SKM-1 (cell line): ENCODE measurements at regions not wholly inside any gene's neighbourhood (a gene's known extent, or its start where the extent isn't known, plus 50 kb on each side); places are given as distances from the start of the nearest gene placed in this dataset.

ENCODE experiments used
- DNase-seq: peaks from one replicate; lab custom pipeline; 2025; ENCODE audit not compliant: unreplicated experiment; lab: John Stamatoyannopoulos, UW

DNA sequence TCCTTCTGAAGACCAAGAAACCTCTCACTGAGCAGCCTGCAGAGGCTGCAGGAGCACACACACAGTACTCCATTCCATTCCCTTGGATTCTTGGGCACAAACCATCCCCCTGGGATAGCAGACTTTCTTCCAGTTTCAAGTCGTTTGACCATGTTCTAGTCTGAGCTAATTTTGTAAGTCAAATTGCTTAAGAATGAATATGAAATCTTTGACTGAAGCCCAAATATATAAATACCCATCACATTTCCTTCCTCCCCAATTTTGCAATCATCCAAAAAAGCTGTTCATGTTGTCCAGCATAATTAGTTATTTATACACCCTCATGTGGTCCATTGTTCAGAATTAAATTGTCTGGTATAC lies 231.2 kb upstream of the TPRG1 start:
- DNase-seq: no peak

DNA sequence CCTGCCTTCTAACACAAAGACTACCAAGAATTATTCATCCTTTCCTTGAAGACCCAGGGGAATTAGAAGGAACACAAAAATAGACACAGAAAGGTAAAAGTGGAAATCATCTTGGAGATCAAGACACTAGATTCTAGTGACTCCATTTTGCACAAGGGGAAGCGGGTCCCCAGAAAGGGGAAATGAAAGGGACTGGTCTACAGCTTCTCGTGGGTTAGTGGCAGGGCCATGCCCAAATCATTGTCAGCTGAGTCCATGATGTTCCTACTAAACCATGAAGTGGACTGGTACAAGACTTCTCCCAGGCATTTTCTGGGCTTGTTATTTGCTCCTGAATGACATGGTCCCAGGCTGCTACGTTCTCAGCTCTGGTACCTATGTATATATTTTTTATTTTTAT lies 230.7 kb upstream of the TPRG1 start:
- DNase-seq: peak; percentile 42

DNA sequence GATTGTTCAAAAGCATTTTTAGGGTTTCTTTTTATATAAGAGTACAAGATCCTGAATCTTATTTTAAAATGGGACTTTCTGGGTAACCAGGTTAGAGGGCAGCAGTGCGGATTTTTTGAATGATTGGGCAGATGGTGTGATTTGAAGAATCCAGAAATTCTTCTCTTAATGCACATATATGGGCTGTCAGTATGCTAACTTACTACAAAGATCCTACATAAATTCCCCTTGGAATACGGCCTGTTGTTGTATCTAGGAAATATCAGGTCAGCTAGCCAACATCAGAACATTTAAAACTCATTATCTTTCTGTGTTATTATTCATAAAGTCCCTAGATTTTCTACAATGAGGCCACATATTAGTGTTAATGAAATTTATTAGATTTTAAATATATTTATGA lies 229.6 kb upstream of the TPRG1 start:
- no peak for DNase-seq

- no peak for DNase-seq
These were observed 228.2 kb upstream of the TPRG1 start for GRCh38 chr3:188943591-188943990.

GRCh38 chr3:188944108-188944507 lies 227.7 kb upstream of the TPRG1 start:
- no peak for DNase-seq

DNA sequence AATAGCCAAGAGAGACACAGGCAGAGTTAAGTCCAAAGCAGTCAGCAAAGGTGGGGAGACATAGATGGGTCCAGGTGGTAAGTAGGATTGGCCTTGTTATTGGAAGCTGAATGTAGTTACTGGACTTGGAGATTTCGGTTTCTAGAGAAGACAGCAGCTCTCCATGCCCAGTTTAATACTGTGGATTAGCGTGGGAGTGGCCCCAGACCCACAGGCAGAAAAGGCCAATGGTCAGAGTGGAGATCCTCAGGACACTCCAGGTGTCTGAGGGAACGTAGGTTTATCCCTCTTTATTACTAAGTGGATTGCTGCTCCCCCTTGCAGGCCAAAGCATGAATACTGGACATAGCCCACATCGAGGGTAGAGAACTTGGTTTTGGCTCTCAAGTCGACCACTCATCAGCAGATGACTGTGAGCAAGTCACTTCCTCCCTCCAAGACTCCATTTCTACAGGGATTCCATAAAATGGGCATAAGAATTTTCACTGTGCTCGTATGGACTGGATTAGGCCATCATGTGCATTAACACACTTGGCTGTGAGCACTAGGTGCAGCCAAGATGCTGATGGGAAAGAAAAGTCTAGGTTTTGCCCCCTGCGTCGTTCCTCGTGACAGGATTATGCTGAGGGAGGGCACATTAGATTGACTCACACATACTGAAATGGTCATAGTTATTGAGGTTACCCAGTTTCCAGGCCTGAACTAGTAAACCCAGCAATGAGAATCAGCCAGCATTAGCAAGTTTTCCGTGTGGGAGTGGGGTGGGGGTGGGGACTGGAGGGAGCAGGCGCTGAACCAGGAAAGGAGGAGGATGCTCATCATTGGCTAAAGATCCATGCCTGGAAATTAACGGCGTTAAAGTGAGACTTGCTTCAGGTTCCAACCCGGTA lies 225.2 kb upstream of the TPRG1 start:
- no peak for DNase-seq

DNA sequence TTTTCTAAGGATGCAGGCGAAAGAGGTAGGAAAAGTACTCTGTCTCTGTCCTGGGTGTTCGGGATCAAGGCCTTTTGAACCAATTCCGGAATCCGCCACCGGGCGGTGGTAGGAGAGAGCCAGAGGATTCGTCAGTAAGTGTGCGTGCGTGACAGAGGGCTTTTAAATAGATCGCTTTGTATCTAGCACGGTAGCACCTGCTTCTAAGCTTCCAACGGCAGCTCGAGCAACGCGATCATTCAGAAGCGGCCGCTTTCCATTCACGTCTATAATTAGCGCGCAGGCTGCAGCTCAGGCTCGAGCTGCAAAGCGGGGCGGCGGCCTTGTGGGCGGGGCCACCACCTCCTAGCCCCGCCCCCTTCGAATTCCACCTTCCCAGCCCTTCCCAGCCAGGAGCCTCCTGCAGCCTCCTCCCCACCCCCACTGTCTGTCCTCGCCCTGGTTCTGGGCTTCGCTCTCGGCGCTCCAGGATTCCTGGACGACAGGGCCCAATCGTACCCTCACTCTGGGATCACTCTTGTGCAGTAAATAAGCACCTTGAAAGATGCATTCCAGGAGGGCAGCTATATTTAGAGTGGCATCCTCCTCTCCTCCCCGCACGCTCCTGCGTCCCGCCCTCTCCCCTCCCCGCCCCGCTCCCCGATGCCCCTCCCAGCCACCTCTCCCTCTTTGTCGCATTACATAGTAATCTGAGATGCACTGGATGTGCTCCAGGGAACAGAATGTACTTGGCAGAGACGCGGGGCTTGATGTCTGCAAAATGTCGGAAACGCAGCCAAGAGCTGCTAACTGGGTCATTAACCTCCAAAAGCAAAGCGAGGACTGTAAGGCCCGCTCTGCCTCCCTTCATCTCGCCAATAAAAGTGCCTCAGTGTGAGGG lies 224.1 kb upstream of the TPRG1 start:
- DNase-seq: peak; percentile 35

- peak; percentile 24 for DNase-seq
These were observed 223.3 kb upstream of the TPRG1 start for GRCh38 chr3:188948281-188948996.

GRCh38 chr3:188948997-188949389 lies 222.8 kb upstream of the TPRG1 start:
- peak; percentile 85 for DNase-seq

GRCh38 chr3:188949456-188949855 lies 222.3 kb upstream of the TPRG1 start:
- DNase-seq: no peak

DNA sequence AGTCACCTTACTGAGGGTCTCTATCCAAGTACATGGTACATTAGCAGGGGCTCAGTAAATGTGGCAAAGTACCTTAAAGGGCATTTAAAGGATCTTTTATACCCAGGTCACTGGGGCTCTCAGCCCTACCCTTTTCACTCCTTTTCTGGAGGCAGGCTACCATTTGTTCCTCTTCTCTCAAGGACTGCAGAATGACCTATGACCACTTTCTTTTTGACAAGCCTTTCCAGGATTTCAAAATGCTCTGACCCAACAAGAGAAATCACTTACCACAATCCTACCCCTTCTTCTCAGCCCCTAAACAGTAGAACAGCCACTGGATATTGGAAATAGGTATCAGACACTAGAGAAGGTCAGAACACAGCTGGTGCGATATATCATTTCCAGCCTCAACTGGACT lies 221.8 kb upstream of the TPRG1 start:
- DNase-seq: peak; percentile 18

DNA sequence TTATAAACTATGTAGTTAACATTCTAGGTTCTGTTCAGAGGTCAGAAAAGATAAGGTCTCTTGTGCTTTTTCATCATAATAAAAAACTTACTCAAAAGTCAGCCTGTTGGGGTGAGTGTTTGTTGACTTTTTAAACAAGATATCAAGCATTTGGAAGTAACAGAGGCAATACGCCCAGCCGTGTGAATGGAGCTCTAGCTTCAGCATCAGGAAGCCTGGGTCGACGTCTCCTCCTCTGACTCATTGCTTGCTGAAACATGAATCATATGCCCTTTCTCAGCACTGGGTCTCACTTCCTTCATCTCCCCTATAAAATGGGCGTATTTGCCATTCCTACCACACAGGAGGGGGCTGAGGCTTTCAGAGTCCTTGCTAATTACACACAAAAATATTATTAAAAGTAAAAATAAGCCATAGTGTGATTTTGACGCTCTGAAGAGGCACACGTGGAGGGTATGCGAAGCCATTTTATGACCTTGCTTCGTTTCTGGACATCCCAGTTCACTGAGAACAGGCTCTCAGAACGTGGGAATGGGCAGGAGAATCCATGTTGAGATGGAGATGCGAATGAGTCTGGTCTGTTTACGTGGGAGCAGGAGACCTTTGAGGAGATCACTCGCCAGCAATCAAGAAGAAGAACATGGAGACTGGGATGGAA lies 220.8 kb upstream of the TPRG1 start:
- no peak for DNase-seq

- no peak for DNase-seq
These were observed 220.0 kb upstream of the TPRG1 start for GRCh38 chr3:188951734-188952133.

GRCh38 chr3:188954590-188955208 lies 217.1 kb upstream of the TPRG1 start:
- peak; percentile 79 for DNase-seq

DNA sequence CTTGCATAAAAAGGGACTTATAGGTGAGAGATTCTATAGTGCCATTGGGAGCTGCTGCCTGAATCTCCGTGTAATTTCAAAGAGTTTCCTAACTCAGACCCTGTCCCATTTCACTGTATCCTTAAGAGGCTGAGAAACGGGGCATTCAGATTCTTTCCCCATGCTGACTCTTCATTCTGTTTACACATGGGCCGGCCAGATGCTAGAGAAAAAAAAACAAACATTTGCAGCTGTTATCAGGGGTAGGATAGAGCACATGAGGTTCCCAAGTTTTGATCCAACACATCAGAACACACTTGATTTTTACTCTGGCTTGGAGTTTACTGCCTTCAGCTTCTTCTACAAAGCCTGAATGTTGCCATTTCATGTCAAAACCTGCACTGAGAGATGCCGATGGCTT lies 215.9 kb upstream of the TPRG1 start:
- DNase-seq: no peak

GRCh38 chr3:188956839-188957489 lies 214.8 kb upstream of the TPRG1 start:
- DNase-seq: peak; percentile 53

DNA sequence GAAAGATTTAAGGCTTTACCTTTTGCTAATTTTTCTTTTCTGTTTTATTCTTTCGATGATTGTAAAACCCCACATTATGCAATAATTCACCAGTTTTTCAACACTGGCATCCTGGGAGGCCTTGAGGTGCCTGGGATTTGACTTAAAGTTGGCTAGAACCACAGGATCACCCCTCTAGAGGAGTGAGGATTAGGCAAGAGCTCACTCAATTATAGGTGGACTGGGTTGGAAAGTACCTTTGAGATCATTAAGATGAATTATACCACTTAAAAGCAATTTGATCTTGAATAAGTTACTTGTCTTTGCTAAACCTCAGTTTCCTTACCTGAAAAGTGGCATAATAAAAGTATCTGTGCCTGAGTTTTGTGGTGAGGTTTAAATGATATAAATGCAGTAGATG lies 212.8 kb upstream of the TPRG1 start:
- DNase-seq: no peak

DNA sequence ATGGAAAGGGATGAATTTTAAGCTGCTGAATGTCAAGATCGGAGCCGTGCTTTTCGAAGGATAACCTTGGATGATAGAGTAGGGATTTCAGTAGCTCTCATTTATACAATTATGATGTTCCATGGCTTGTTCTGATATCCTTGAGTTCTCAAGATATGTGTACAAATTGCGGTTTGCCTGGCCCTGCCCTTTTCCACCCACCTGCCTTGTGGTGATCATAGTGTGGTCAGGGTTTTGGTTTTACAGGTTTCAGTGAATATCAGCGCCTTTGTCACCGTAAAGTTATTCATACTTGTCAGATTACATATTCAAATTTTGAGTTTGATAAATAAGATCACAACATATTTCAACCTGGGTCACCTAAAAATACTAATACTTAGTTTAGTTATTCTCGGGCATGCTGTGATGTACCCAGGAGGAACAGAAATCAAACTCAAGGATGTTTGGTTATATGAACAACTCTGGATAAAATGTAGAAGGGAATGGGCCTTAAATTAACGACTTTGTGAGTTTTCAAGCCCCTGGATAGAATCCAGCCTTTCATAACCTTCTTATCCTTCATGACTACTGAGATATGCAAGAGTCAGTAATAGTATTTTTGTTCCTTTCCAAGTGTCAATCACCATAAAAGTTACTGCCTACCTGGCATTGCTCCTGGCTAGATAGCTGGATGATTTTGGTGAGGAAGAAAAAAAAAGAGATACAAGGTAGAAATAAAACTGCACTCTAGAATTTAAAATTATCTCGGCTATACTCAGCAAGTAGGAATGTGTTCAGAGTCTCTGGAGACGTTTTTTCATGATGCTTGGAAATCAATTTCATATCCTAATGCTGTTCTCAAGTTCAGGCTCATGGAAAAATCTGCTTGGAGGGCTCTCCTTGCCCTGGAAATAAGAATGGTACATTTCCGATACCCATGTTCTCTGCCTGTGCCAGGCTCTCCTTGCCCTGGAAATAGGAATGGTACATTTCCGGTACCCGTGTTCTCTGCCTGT lies 209.2 kb upstream of the TPRG1 start:
- no peak for DNase-seq

GRCh38 chr3:188964957-188965356 lies 206.8 kb upstream of the TPRG1 start:
- DNase-seq: no peak
